Caco-2 (cell line): ENCODE measurements at regions not wholly inside any gene's neighbourhood (a gene's known extent, or its start where the extent isn't known, plus 50 kb on each side); places are given as distances from the start of the nearest gene placed in this dataset.

Experiments used
- BruUV-seq: library from RNA; stranded (reverse); fragments of 400-500 nt; replicated peaks from 2 replicates; lab custom pipeline; 2021; lab: Mats Ljungman, UMichigan
- CTCF ChIA-PET: fragments of 300-600 bp; sonication (Branson Sonifier 250); formaldehyde crosslinking; loops from one replicate; lab custom pipeline; 2022; ENCODE audit warnings: antibody characterized with exemption; lab: Charles Lee
- POLR2A ChIA-PET: fragments of 300-600 bp; sonication (Branson Sonifier 250); formaldehyde crosslinking; loops from one replicate; lab custom pipeline; 2022; ENCODE audit warnings: antibody characterized with exemption; lab: Charles Lee
- DNase-seq, 2 experiments: peaks; one replicate each; pipeline versions ENCODE4 v3.0.0 to v3.0.0-alpha.2; 2020 to 2022
- H3K27me3 ChIP-seq: replicated peaks from 2 replicates; pipeline ENCODE4 v1.6.0; 2011; ENCODE audit warnings: low read length; ENCODE audit not compliant: control insufficient read depth, insufficient read depth
- H3K36me3 ChIP-seq: 2 replicates; pipeline ENCODE4 v1.5.1; 2011; ENCODE audit warnings: low read length; ENCODE audit not compliant: control insufficient read depth, insufficient read depth
- H3K4me1 ChIP-seq: fragments of 250-450 bp; sonication (Bioruptor Pico); 2 replicates; pipeline ENCODE4 v1.5.1; 2020; ENCODE audit warnings: mild to moderate bottlenecking
- H3K4me3 ChIP-seq: 2 replicates; pipeline ENCODE4 v1.5.1; 2011; ENCODE audit warnings: low read depth, mild to moderate bottlenecking, control low read depth, low read length
- H3K9me3 ChIP-seq: fragments of 250-450 bp; sonication (Bioruptor Pico); 2 replicates; pipeline ENCODE4 v1.5.1; 2020; ENCODE audit warnings: mild to moderate bottlenecking, moderate library complexity
- H3K27ac Mint-ChIP-seq: one replicate; pipeline ENCODE4 v1.8.0; 2022; ENCODE audit warnings: mixed read lengths; ENCODE audit not compliant: unreplicated experiment
- H3K27me3 Mint-ChIP-seq: one replicate; pipeline ENCODE4 v1.8.0; 2022; ENCODE audit warnings: mixed read lengths; ENCODE audit not compliant: insufficient read depth, unreplicated experiment
- H3K36me3 Mint-ChIP-seq: one replicate; pipeline ENCODE4 v1.8.0; 2022; ENCODE audit warnings: mild to moderate bottlenecking, mixed read lengths; ENCODE audit not compliant: insufficient read depth, unreplicated experiment
- H3K4me1 Mint-ChIP-seq: one replicate; pipeline ENCODE4 v1.8.0; 2022; ENCODE audit warnings: low read depth, mixed read lengths; ENCODE audit not compliant: unreplicated experiment
- H3K4me3 Mint-ChIP-seq: one replicate; pipeline ENCODE4 v1.8.0; 2022; ENCODE audit warnings: mild to moderate bottlenecking, moderate library complexity, mixed read lengths; ENCODE audit not compliant: unreplicated experiment
- H3K9me3 Mint-ChIP-seq: one replicate; pipeline ENCODE4 v1.8.0; 2022; ENCODE audit warnings: mixed read lengths; ENCODE audit not compliant: unreplicated experiment
- CTCF ChIP-seq, 2 experiments: fragments of 200-600 bp in 1 of 2; IDR thresholded peaks; 1 replicate in 1 of 2; 2 replicates in 1 of 2; pipeline versions ENCODE4 v1.5.1 to v1.8.0; 2011 to 2022; ENCODE audit warnings: antibody characterized with exemption in 1 of 2, control low read depth in 1 of 2, inconsistent platforms in 1 of 2, low read depth in 1 of 2, low read length in 1 of 2, mild to moderate bottlenecking in 1 of 2, moderate library complexity in 1 of 2; ENCODE audit not compliant: insufficient read depth in 1 of 2, severe bottlenecking in 1 of 2, unreplicated experiment in 1 of 2
- intact Hi-C: fragments of 100-400 bp; cut with micrococcal nuclease; formaldehyde crosslinking; loops from one replicate; pipeline ENCODE4 v1.10.0; 2022; ENCODE audit not compliant: unreplicated experiment

GRCh38 chrX:107542500-107542899, 85.8 kb upstream of the PRPS1 start:
- H3K27ac Mint-ChIP-seq: no peak overlapping the region
- no peak overlapping the region for H3K4me3 Mint-ChIP-seq
- H3K36me3 Mint-ChIP-seq: peaks cover 5% of the 10 kb centered on the region
- intact Hi-C loops: loop anchor here (1.0 kb wide), 1 partner anchor 517 kb away; no protein-coding TSS in a partner anchor
- Histone ChIP-seq H3K36me3 (no peaks in the 10 kb centered on the region), H3K4me1 (no peaks in the 10 kb centered on the region), H3K9me3 (no peaks in the 10 kb centered on the region), H3K27me3 (no peaks in the 10 kb centered on the region), H3K4me3 (no peak overlapping the region)
- no TSS peak for BruUV-seq
- DNase-seq: peak in 1 of 2 experiments; percentile 12
- ChIA-PET POLR2A (no interaction called here), CTCF (interaction anchor here (0.6 kb wide), 1 partner anchor 517 kb away, joined by 3 read pairs; no protein-coding TSS in a partner anchor)
- H3K4me1 Mint-ChIP-seq: peaks cover 6% of the 10 kb centered on the region
- H3K9me3 Mint-ChIP-seq: no peaks in the 10 kb centered on the region
- TF ChIP-seq CTCF (IDR thresholded peaks at IDR 0.05; ENCODE audit: insufficient read depth in 1 of 2, low read depth in 1 of 2, low read length in 1 of 2, severe bottlenecking in 1 of 2, unreplicated experiment in 1 of 2): peak in 1 of 2 experiments; percentile 22
- H3K27me3 Mint-ChIP-seq: peaks cover 6% of the 10 kb centered on the region

GRCh38 chrX:107547621-107548020, 80.7 kb upstream of the PRPS1 start:
- Histone ChIP-seq H3K27me3 (no peaks in the 10 kb centered on the region), H3K36me3 (no peaks in the 10 kb centered on the region), H3K4me3 (no peak overlapping the region), H3K4me1 (0 out of 2 replicates have a peak, but pooled peaks cover 5% of the 10 kb centered on the region), H3K9me3 (no peaks in the 10 kb centered on the region)
- intact Hi-C loops: no loop called here
- POLR2A ChIA-PET: no interaction called here
- Mint-ChIP-seq H3K36me3 (no peaks in the 10 kb centered on the region), H3K9me3 (no peaks in the 10 kb centered on the region), H3K27me3 (peaks cover 7% of the 10 kb centered on the region), H3K4me3 (no peak overlapping the region), H3K27ac (no peak overlapping the region), H3K4me1 (peaks cover 17% of the 10 kb centered on the region)
- no peak for DNase-seq
- no TSS peak for BruUV-seq
- CTCF ChIA-PET: no interaction called here
- no peak for TF ChIP-seq CTCF (IDR thresholded peaks at IDR 0.05; ENCODE audit: insufficient read depth in 1 of 2, low read depth in 1 of 2, low read length in 1 of 2, severe bottlenecking in 1 of 2, unreplicated experiment in 1 of 2)

GRCh38 chrX:107548775-107549174, 79.5 kb upstream of the PRPS1 start:
- H3K9me3 ChIP-seq: no peaks in the 10 kb centered on the region
- no peak overlapping the region for H3K27ac Mint-ChIP-seq
- H3K27me3 ChIP-seq: no peaks in the 10 kb centered on the region
- TF ChIP-seq CTCF (IDR thresholded peaks at IDR 0.05; ENCODE audit: insufficient read depth in 1 of 2, low read depth in 1 of 2, low read length in 1 of 2, severe bottlenecking in 1 of 2, unreplicated experiment in 1 of 2): no peak
- ChIA-PET POLR2A (no interaction called here), CTCF (no interaction called here)
- no peak for DNase-seq
- 0 out of 2 replicates have a peak, but pooled peaks cover 5% of the 10 kb centered on the region for H3K4me1 ChIP-seq
- no peaks in the 10 kb centered on the region for H3K36me3 Mint-ChIP-seq
- no peaks in the 10 kb centered on the region for H3K36me3 ChIP-seq
- H3K4me3 ChIP-seq: no peak overlapping the region
- intact Hi-C loops: no loop called here
- peaks cover 7% of the 10 kb centered on the region for H3K27me3 Mint-ChIP-seq
- BruUV-seq: no TSS peak
- no peaks in the 10 kb centered on the region for H3K9me3 Mint-ChIP-seq
- peaks cover 12% of the 10 kb centered on the region for H3K4me1 Mint-ChIP-seq
- no peak overlapping the region for H3K4me3 Mint-ChIP-seq
